IMR-90 (cell line): ENCODE measurements at regions not wholly inside any gene's neighbourhood (a gene's known extent, or its start where the extent isn't known, plus 50 kb on each side); places are given as distances from the start of the nearest gene placed in this dataset.

Experiments
- ATAC-seq: fragments of 200-7000 bp; cut with Tn5 transposase; 2 replicates; pipeline ENCODE4 v1.9.1; 2020; ENCODE audit warnings: low read depth, mild to moderate bottlenecking, moderate library complexity
- BruUV-seq: library from RNA; stranded (reverse); fragments of 400-500 nt; replicated peaks from 2 replicates; lab custom pipeline; 2021; lab: Mats Ljungman, UMichigan
- CTCF ChIA-PET: fragments of 300-600 bp; formaldehyde crosslinking; extraction: SDS; loops from one replicate; lab custom pipeline; 2021; ENCODE audit warnings: antibody characterized with exemption; lab: Yijun Ruan, JAX
- POLR2A ChIA-PET: fragments of 300-600 bp; sonication (Branson Sonifier 250); formaldehyde crosslinking; loops from one replicate; lab custom pipeline; 2022; ENCODE audit warnings: antibody characterized with exemption; ENCODE audit not compliant: unreplicated experiment; lab: Charles Lee
- DNase-seq: peaks from one replicate; pipeline ENCODE4 v3.0.0; 2013
- H2AFZ ChIP-seq: replicated peaks from 2 replicates; pipeline ENCODE3; 2013; ENCODE audit warnings: low read length, mild to moderate bottlenecking; ENCODE audit not compliant: poor library complexity
- H2AK5ac ChIP-seq: 2 replicates; pipeline ENCODE4 v1.6.1; 2013; ENCODE audit warnings: low read depth, low read length, inconsistent platforms
- H2AK9ac ChIP-seq: replicated peaks from 2 replicates; pipeline ENCODE3; 2013; ENCODE audit warnings: mild to moderate bottlenecking, low read depth, low read length, moderate library complexity; ENCODE audit not compliant: poor library complexity
- H2BK120ac ChIP-seq: 2 replicates; pipeline ENCODE4 v1.6.1; 2013; ENCODE audit warnings: low read depth, low read length, inconsistent platforms
- H2BK15ac ChIP-seq: 3 replicates; pipeline ENCODE4 v1.6.1; 2013; ENCODE audit warnings: low read depth, low read length, inconsistent platforms
- H2BK20ac ChIP-seq: 2 replicates; pipeline ENCODE4 v1.6.1; 2013; ENCODE audit warnings: low read depth, mild to moderate bottlenecking, inconsistent platforms, low read length, moderate library complexity
- H2BK5ac ChIP-seq: 2 replicates; pipeline ENCODE4 v1.6.1; 2013; ENCODE audit warnings: mild to moderate bottlenecking, low read depth, low read length, inconsistent platforms; ENCODE audit not compliant: poor library complexity, severe bottlenecking
- H3K14ac ChIP-seq: replicated peaks from 2 replicates; pipeline ENCODE4 v1.6.1; 2013; ENCODE audit warnings: low read depth, low read length, inconsistent platforms
- H3K18ac ChIP-seq: 2 replicates; pipeline ENCODE4 v1.6.1; 2013; ENCODE audit warnings: low read depth, low read length, control low read depth
- H3K23ac ChIP-seq: 2 replicates; pipeline ENCODE4 v1.6.1; 2013; ENCODE audit warnings: low read depth, low read length, inconsistent platforms
- H3K27ac ChIP-seq: 2 replicates; pipeline ENCODE4 v1.5.1; 2013; ENCODE audit warnings: mild to moderate bottlenecking, control low read depth, low read length; ENCODE audit not compliant: insufficient read depth
- H3K27me3 ChIP-seq: 2 replicates; pipeline ENCODE4 v1.6.1; 2013; ENCODE audit warnings: low read length; ENCODE audit not compliant: control insufficient read depth, insufficient read depth
- H3K36me3 ChIP-seq: 2 replicates; pipeline ENCODE4 v1.6.1; 2013; ENCODE audit warnings: low read length, mixed read lengths; ENCODE audit not compliant: control insufficient read depth, insufficient read depth
- H3K4ac ChIP-seq: 2 replicates; pipeline ENCODE4 v1.6.1; 2013; ENCODE audit warnings: low read depth, low read length, inconsistent platforms
- H3K4me1 ChIP-seq: 2 replicates; pipeline ENCODE4 v1.6.1; 2013; ENCODE audit warnings: low read length, mixed read lengths; ENCODE audit not compliant: control insufficient read depth, insufficient read depth
- H3K4me2 ChIP-seq: 2 replicates; pipeline ENCODE4 v1.6.1; 2013; ENCODE audit warnings: low read depth, mild to moderate bottlenecking, control low read depth, low read length, moderate library complexity
- H3K4me3 ChIP-seq: 2 replicates; pipeline ENCODE4 v1.5.1; 2013; ENCODE audit warnings: low read depth, mild to moderate bottlenecking, control low read depth, low read length, moderate library complexity; ENCODE audit not compliant: insufficient read depth
- H3K56ac ChIP-seq: 2 replicates; pipeline ENCODE4 v1.6.1; 2013; ENCODE audit warnings: low read length, inconsistent platforms; ENCODE audit not compliant: insufficient read depth; ENCODE audit errors: extremely low read depth
- H3K79me1 ChIP-seq, 2 experiments: 2 replicates each; pipeline ENCODE4 v1.6.1; 2013; ENCODE audit warnings: low read length in 2 of 2, inconsistent platforms in 1 of 2, low read depth in 1 of 2
- H3K9ac ChIP-seq: 2 replicates; pipeline ENCODE4 v1.6.1; 2013; ENCODE audit warnings: low read depth, low read length, control low read depth
- H3K9me1 ChIP-seq: 2 replicates; pipeline ENCODE4 v1.6.1; 2013; ENCODE audit warnings: low read length, inconsistent platforms; ENCODE audit not compliant: insufficient read depth
- H3K9me3 ChIP-seq: 2 replicates; pipeline ENCODE4 v1.6.1; 2013; ENCODE audit warnings: low read length; ENCODE audit not compliant: control insufficient read depth, insufficient read depth
- H4K20me1 ChIP-seq: 2 replicates; pipeline ENCODE4 v1.6.1; 2013; ENCODE audit warnings: low read length, inconsistent platforms; ENCODE audit not compliant: insufficient read depth
- H4K5ac ChIP-seq: 2 replicates; pipeline ENCODE4 v1.6.1; 2013; ENCODE audit warnings: mild to moderate bottlenecking, low read depth, low read length, control low read depth
- H4K8ac ChIP-seq, 2 experiments: 2 replicates each; pipeline ENCODE4 v1.6.1; 2013; ENCODE audit warnings: low read depth in 2 of 2, low read length in 2 of 2, control low read depth in 1 of 2, inconsistent platforms in 1 of 2
- H4K91ac ChIP-seq: 2 replicates; pipeline ENCODE4 v1.6.1; 2013; ENCODE audit warnings: low read depth, low read length, inconsistent platforms; ENCODE audit not compliant: insufficient read depth
- BHLHE40 ChIP-seq: fragments of 150-350 bp; IDR thresholded peaks from 2 replicates; pipeline ENCODE4 v1.6.1; 2016; ENCODE audit warnings: mild to moderate bottlenecking, low read depth, low read length
- CEBPB ChIP-seq: IDR thresholded peaks from 2 replicates; pipeline ENCODE4 v1.6.1; 2012; ENCODE audit warnings: low read depth, low read length, improper control_type of control experiment
- CHD1 ChIP-seq: IDR thresholded peaks from 2 replicates; pipeline ENCODE4 v1.6.1; 2012; ENCODE audit warnings: low read depth, low read length, improper control_type of control experiment
- CTCF ChIP-seq: conservative IDR thresholded peaks from 2 replicates; pipeline ENCODE4 v1.5.1; 2012; ENCODE audit warnings: mild to moderate bottlenecking, low read depth, low read length, improper control_type of control experiment
- FOS ChIP-seq: fragments of 150-350 bp; IDR thresholded peaks from 2 replicates; pipeline ENCODE4 v1.6.1; 2016; ENCODE audit warnings: low read depth, low read length
- MXI1 ChIP-seq: IDR thresholded peaks from 2 replicates; pipeline ENCODE4 v1.6.1; 2012; ENCODE audit warnings: low read depth, mild to moderate bottlenecking, low read length, moderate library complexity, borderline replicate concordance
- POLR2A ChIP-seq: IDR thresholded peaks from 2 replicates; pipeline ENCODE4 v1.6.1; 2012; ENCODE audit warnings: mild to moderate bottlenecking, low read depth, low read length
- USF2 ChIP-seq: fragments of 150-350 bp; IDR thresholded peaks from 2 replicates; pipeline ENCODE4 v1.6.1; 2017; ENCODE audit warnings: mild to moderate bottlenecking, antibody characterized with exemption, low read length, low read depth
- WGBS, 2 experiments: methylation state at CpG; one replicate each; pipeline versions ENCODE4 v1.1.5 to v1.1.7; 2013; ENCODE audit warnings: missing lambda C conversion rate in 2 of 2; ENCODE audit not compliant: insufficient read length in 1 of 2; ENCODE audit errors: extremely low coverage in 2 of 2; 5-methylcytosine and 5-hydroxymethylcytosine counted together
- dilution Hi-C: fragments of 300-500 bp; cut with HindIII; formaldehyde crosslinking; loops from one replicate; pipeline ENCODE4 v1.14.3; 2018; ENCODE audit warnings: low sequenced_read_pairs; ENCODE audit not compliant: unreplicated experiment
- in situ Hi-C: fragments of 300-500 bp; cut with MboI; formaldehyde crosslinking; loops from 3 replicates; pipeline ENCODE4 v1.14.3; 2019; ENCODE audit warnings: low sequenced_read_pairs, inconsistent platforms, mixed read lengths
- intact Hi-C: fragments of 100-400 bp; cut with micrococcal nuclease; formaldehyde crosslinking; loops from 2 replicates; pipeline ENCODE4 v1.10.0; 2022

- intact Hi-C loops, result loop anchor here (10.0 kb wide), 1 partner anchor 1893 kb away; no protein-coding TSS in a partner anchor
- Histone ChIP-seq H3K23ac (no peak overlapping the region), H3K4me3 (no peak overlapping the region), H4K8ac (no peak overlapping the region), H3K36me3 (no peaks in the 10 kb centered on the region), H3K9me1 (no peaks in the 10 kb centered on the region), H3K18ac (no peak overlapping the region), H2BK5ac (no peak overlapping the region), H4K91ac (no peak overlapping the region), H3K14ac (no peak overlapping the region), H3K27ac (no peak overlapping the region), H2AK5ac (no peak overlapping the region), H4K5ac (no peak overlapping the region), H3K4me1 (no peaks in the 10 kb centered on the region), H3K4me2 (no peak overlapping the region), H2BK120ac (no peak overlapping the region), H3K9ac (no peak overlapping the region), H3K79me1 (no peaks in the 10 kb centered on the region), H2AK9ac (no peak overlapping the region), H3K27me3 (no peaks in the 10 kb centered on the region), H3K9me3 (no peaks in the 10 kb centered on the region), H2AFZ (no peak overlapping the region), H3K56ac (no peak overlapping the region), H2BK20ac (no peak overlapping the region), H3K4ac (no peak overlapping the region), H2BK15ac (no peak overlapping the region), H4K20me1 (no peaks in the 10 kb centered on the region)
- in situ Hi-C loops, result no loop called here
- ChIA-PET POLR2A (no interaction called here), CTCF (no interaction called here)
- TF ChIP-seq POLR2A (no peak), CEBPB (no peak), MXI1 (no peak), CTCF (no peak), USF2 (no peak), FOS (no peak), BHLHE40 (no peak), CHD1 (no peak)
- no peak for ATAC-seq
- dilution Hi-C loops, result no loop called here
- BruUV-seq, result no TSS peak
- DNase-seq, result no peak
- 100% methylated on average over 1 of the region's 4 CpGs; no CpG with 5 or more reads in 1 of the 2 experiments for WGBS, 2 experiments
Observed at GRCh38 chr14:85198001-85198400, 331.9 kb upstream of the FLRT2 start.
